ENCODE measurements at regions not wholly inside any gene's neighbourhood (a gene's known extent, or its start where the extent isn't known, plus 50 kb on each side); places are given as distances from the start of the nearest gene placed in this dataset.

DNA sequence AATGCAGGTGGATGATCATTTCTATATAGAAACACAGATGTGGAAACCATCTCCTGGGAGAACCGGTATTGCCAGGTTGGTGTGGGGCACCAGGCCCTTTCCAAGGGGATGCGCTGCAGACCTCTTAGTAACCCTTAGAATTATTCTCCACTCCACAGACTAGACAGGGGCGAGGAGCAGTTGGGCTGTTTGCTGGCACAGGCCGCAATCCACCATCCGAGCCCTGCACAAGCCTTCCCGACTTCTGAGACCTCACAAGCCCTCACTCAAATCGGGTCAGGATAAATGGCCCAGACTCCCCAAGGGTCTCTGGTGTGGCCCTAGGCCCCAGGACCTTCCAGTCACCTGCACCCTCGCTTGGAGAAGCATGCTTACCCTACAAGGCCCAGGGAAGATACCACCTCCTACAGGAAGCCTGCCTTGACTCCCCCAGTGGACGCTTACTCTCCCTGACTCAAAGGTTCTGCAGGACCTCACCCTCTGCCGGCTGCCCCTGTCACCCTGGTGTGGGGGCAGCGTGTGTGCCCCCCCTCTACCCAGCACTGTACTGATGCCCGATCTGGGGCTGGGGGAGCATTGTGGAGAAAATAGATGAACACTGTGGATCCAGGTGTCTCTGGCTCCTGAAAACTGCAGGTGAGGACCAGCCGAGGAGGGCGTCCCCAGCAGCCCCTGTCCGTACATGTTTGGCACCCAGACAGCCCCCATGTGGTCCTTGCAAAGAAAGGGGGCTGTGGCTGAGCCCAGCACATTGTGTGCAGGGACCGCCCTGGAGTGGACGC is 49.8 kb upstream of the ACSF3 start:
- no peak for DNase-seq

All from effector CD4-positive, alpha-beta T cell (primary cell).